HepG2 (cell line): ENCODE measurements at regions not wholly inside any gene's neighbourhood (a gene's known extent, or its start where the extent isn't known, plus 50 kb on each side); places are given as distances from the start of the nearest gene placed in this dataset.

Experiments used
- ATAC-seq: fragments of 200-7000 bp; cut with Tn5 transposase; 3 replicates; pipeline ENCODE4 v1.9.1; 2020; ENCODE audit warnings: mild to moderate bottlenecking, moderate library complexity
- BruUV-seq: library from RNA; stranded (reverse); fragments of 400-500 nt; replicated peaks from 2 replicates; lab custom pipeline; 2021; lab: Mats Ljungman, UMichigan
- CTCF ChIA-PET: fragments of 300-600 bp; formaldehyde crosslinking; extraction: SDS; loops from one replicate; lab custom pipeline; 2021; ENCODE audit warnings: low total read pairs, inconsistent platforms, low intra/inter-chr PET ratio; lab: Yijun Ruan, JAX
- POLR2A ChIA-PET: fragments of 350-600 bp; sonication (Branson Sonifier 250); formaldehyde crosslinking; loops from one replicate; lab custom pipeline; 2020; ENCODE audit warnings: antibody characterized with exemption, inconsistent platforms; lab: Yijun Ruan, JAX
- DNase-seq: peaks from one replicate; pipeline ENCODE4 v3.0.0-alpha.2; 2015; ENCODE audit warnings: low spot score
- FAIRE-seq: peaks from 3 replicates; lab custom pipeline; 2011; peaks lifted over from hg19 to GRCh38; lab: Jason Lieb, UNC
- H2AFZ ChIP-seq: one replicate; pipeline ENCODE4 v1.6.1; 2011; ENCODE audit warnings: low read length, inconsistent platforms
- H3K27ac ChIP-seq: fragments of 300-600 bp; 3 replicates; pipeline ENCODE4 v1.8.0; 2011; ENCODE audit warnings: mixed run types, mild to moderate bottlenecking, mixed read lengths, low read length, inconsistent platforms; ENCODE audit not compliant: insufficient read depth; ENCODE audit errors: extremely low read length
- H3K27me3 ChIP-seq, 2 experiments: fragments of 200-600 bp in 1 of 2; 2 replicates in 1 of 2; 3 replicates in 1 of 2; pipeline versions ENCODE4 v1.6.0 to v1.8.0; 2011; ENCODE audit warnings: low read length in 2 of 2, mild to moderate bottlenecking in 2 of 2, moderate library complexity in 2 of 2, inconsistent platforms in 1 of 2; ENCODE audit not compliant: insufficient read depth in 2 of 2, control insufficient read depth in 1 of 2
- H3K36me3 ChIP-seq, 2 experiments: fragments of 200-600 bp in 1 of 2; replicated peaks in 1 of 2; 2 replicates in 1 of 2; 3 replicates in 1 of 2; pipeline versions ENCODE4 v1.5.1 to v1.8.0; 2011; ENCODE audit warnings: low read length in 2 of 2, inconsistent platforms in 1 of 2; ENCODE audit not compliant: insufficient read depth in 2 of 2, control insufficient read depth in 1 of 2
- H3K4me1 ChIP-seq: 2 replicates; pipeline ENCODE4 v1.5.1; 2012; ENCODE audit warnings: low read length, inconsistent platforms; ENCODE audit not compliant: insufficient read depth
- H3K4me2 ChIP-seq: 2 replicates; pipeline ENCODE4 v1.6.0; 2011; ENCODE audit warnings: low read depth, low read length, inconsistent platforms
- H3K4me3 ChIP-seq, 3 experiments: fragments of 200-600 bp in 1 of 3; sonication (generic), shearing (Covaris generic) in 1 of 3; replicated peaks in 1 of 3; 2 replicates each; pipeline ENCODE4 v1.5.1; 2011 to 2016; ENCODE audit warnings: low read length in 3 of 3, inconsistent platforms in 2 of 3, low read depth in 2 of 3, mild to moderate bottlenecking in 2 of 3, control low read depth in 1 of 3, mixed read lengths in 1 of 3; ENCODE audit not compliant: insufficient read depth in 1 of 3
- H3K79me2 ChIP-seq: one replicate; pipeline ENCODE4 v1.6.1; 2011; ENCODE audit warnings: low read length, inconsistent platforms; ENCODE audit not compliant: insufficient read depth
- H3K9ac ChIP-seq: 2 replicates; pipeline ENCODE4 v1.6.0; 2011; ENCODE audit warnings: mild to moderate bottlenecking, low read depth, low read length, inconsistent platforms; ENCODE audit not compliant: insufficient read depth
- H3K9me3 ChIP-seq: 2 replicates; pipeline ENCODE4 v1.5.1; 2012; ENCODE audit warnings: mild to moderate bottlenecking, low read length
- H4K20me1 ChIP-seq: 2 replicates; pipeline ENCODE4 v1.6.0; 2011; ENCODE audit warnings: inconsistent platforms, mild to moderate bottlenecking, low read length, moderate library complexity; ENCODE audit not compliant: insufficient read depth
- DMAP1 ChIP-seq: IDR thresholded peaks from 2 replicates; pipeline ENCODE4 v1.6.1; 2016
- KDM3A ChIP-seq: IDR thresholded peaks from 2 replicates; pipeline ENCODE4 v1.6.1; 2018; ENCODE audit warnings: low read depth, missing compliant biosample characterization
- KIAA2018 ChIP-seq: sonication (generic); formaldehyde crosslinking; IDR thresholded peaks from 2 replicates; pipeline ENCODE4 v1.5.0; 2020; ENCODE audit warnings: mild to moderate bottlenecking, missing genetic modification reagents, borderline replicate concordance
- MIER3 ChIP-seq: IDR thresholded peaks from 2 replicates; pipeline ENCODE4 v1.6.1; 2016; ENCODE audit warnings: missing compliant biosample characterization, borderline replicate concordance
- NR1H2 ChIP-seq: sonication (generic); formaldehyde crosslinking; IDR thresholded peaks from 2 replicates; pipeline ENCODE4 v1.8.1; 2022; ENCODE audit warnings: low read depth, missing genetic modification reagents, borderline replicate concordance
- SMAD1 ChIP-seq: sonication (generic); formaldehyde crosslinking; IDR thresholded peaks from 2 replicates; pipeline ENCODE4 v1.4.0; 2020; ENCODE audit warnings: missing genetic modification reagents, low read depth, mild to moderate bottlenecking, borderline replicate concordance
- ZNF207 ChIP-seq: fragments of 450-650 bp; IDR thresholded peaks from 2 replicates; pipeline ENCODE4 v1.6.1; 2016; ENCODE audit warnings: antibody characterized with exemption, borderline replicate concordance
- ZNF253 ChIP-seq: sonication (generic); formaldehyde crosslinking; IDR thresholded peaks from 2 replicates; pipeline ENCODE4 v1.8.0; 2022; ENCODE audit warnings: mild to moderate bottlenecking, missing genetic modification reagents, borderline replicate concordance
- ZNF496 ChIP-seq: sonication (generic); formaldehyde crosslinking; IDR thresholded peaks from 2 replicates; pipeline ENCODE4 v1.8.1; 2023; ENCODE audit warnings: mild to moderate bottlenecking, moderate library complexity, missing genetic modification reagents; ENCODE audit not compliant: insufficient replicate concordance
- ZNF556 ChIP-seq: sonication (generic); formaldehyde crosslinking; IDR thresholded peaks from 2 replicates; pipeline ENCODE4 v1.4.0; 2020; ENCODE audit warnings: mild to moderate bottlenecking, missing genetic modification reagents, borderline replicate concordance
- ZNF816 ChIP-seq: sonication (generic); formaldehyde crosslinking; IDR thresholded peaks from 2 replicates; pipeline ENCODE4 v1.8.0; 2022; ENCODE audit warnings: missing genetic modification reagents, mild to moderate bottlenecking, borderline replicate concordance
- WGBS: methylation state at CpG from one replicate; pipeline ENCODE4 v1.1.6; 2017; ENCODE audit warnings: low lambda C conversion rate; 5-methylcytosine and 5-hydroxymethylcytosine counted together
- in situ Hi-C: cut with HindIII; loops from 2 replicates; pipeline ENCODE4 v1.10.0; 2017; ENCODE audit warnings: low pct_unique_long_range_greater_than_20kb; ENCODE audit not compliant: extremely low pct_ligation_motif_present
- intact Hi-C: fragments of 100-400 bp; cut with micrococcal nuclease; formaldehyde crosslinking; loops from one replicate; pipeline ENCODE4 v1.10.0; 2022; ENCODE audit not compliant: unreplicated experiment
- TF ChIP-seq, protein P1 (sequence below): sonication (generic); formaldehyde crosslinking; IDR thresholded peaks from 2 replicates; pipeline ENCODE4 v1.4.0; 2020; ENCODE audit warnings: missing genetic modification reagents

GRCh38 chr2:106280722-106281446 lies 86.8 kb upstream of the UXS1 start:
- H3K27me3 ChIP-seq = no peaks in the 10 kb centered on the region
- in situ Hi-C loops = no loop called here
- no peak overlapping the region for H3K4me2 ChIP-seq
- intact Hi-C loops = no loop called here
- H4K20me1 ChIP-seq = no peaks in the 10 kb centered on the region
- CTCF ChIA-PET = no interaction called here
- no TSS peak for BruUV-seq
- H3K4me3 ChIP-seq = no peak overlapping the region
- DNase-seq (no peak), FAIRE-seq (peak; percentile 70), ATAC-seq (no peak)
- H3K9ac ChIP-seq = no peak overlapping the region
- no peaks in the 10 kb centered on the region for H3K9me3 ChIP-seq
- POLR2A ChIA-PET = no interaction called here
- H3K79me2 ChIP-seq = no peaks in the 10 kb centered on the region
- peaks cover 89% of the 10 kb centered on the region for H3K4me1 ChIP-seq
- peak overlapping the region; percentile 22 for H3K27ac ChIP-seq
- no peaks in the 10 kb centered on the region for H3K36me3 ChIP-seq
- WGBS = 92% methylated on average over 10 of the region's 10 CpGs
- H2AFZ ChIP-seq = no peak overlapping the region
- TF ChIP-seq NR1H2 (CRISPR knock-in tag) (no peak), KIAA2018 (no peak), ZNF816 (0 out of 2 replicates have a peak, but pooled peaks have one; percentile 37), DMAP1 (CRISPR knock-in tag) (no peak), ZNF207 (no peak), MIER3 (CRISPR knock-in tag) (no peak), KDM3A (CRISPR knock-in tag) (no peak), SMAD1 (CRISPR knock-in tag) (no peak), ZNF496 (CRISPR knock-in tag) (no peak), ZNF556 (CRISPR knock-in tag) (no peak), ZNF253 (CRISPR knock-in tag) (no peak)
- TF ChIP-seq, protein P1, sequence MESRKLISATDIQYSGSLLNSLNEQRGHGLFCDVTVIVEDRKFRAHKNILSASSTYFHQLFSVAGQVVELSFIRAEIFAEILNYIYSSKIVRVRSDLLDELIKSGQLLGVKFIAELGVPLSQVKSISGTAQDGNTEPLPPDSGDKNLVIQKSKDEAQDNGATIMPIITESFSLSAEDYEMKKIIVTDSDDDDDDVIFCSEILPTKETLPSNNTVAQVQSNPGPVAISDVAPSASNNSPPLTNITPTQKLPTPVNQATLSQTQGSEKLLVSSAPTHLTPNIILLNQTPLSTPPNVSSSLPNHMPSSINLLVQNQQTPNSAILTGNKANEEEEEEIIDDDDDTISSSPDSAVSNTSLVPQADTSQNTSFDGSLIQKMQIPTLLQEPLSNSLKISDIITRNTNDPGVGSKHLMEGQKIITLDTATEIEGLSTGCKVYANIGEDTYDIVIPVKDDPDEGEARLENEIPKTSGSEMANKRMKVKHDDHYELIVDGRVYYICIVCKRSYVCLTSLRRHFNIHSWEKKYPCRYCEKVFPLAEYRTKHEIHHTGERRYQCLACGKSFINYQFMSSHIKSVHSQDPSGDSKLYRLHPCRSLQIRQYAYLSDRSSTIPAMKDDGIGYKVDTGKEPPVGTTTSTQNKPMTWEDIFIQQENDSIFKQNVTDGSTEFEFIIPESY (CRISPR knock-in tag) = 0 out of 2 replicates have a peak, but pooled peaks have one; percentile 19
